GM23338 (cell line): ENCODE measurements at regions not wholly inside any gene's neighbourhood (a gene's known extent, or its start where the extent isn't known, plus 50 kb on each side); places are given as distances from the start of the nearest gene placed in this dataset.

Experiments used
- ATAC-seq: fragments of 200-7000 bp; cut with Tn5 transposase; 3 replicates; pipeline ENCODE4 v1.9.1; 2020
- DNase-seq: peaks from one replicate; pipeline ENCODE4 v3.0.0-alpha.2; 2015; ENCODE audit warnings: low spot score
- H2AFZ ChIP-seq: fragments of 200-600 bp; sonication (generic); 2 replicates; pipeline ENCODE4 v1.8.0; 2016; ENCODE audit warnings: antibody characterized with exemption, mild to moderate bottlenecking, moderate library complexity
- H3F3A ChIP-seq: fragments of 200-600 bp; sonication (generic); replicated peaks from 2 replicates; pipeline ENCODE4 v1.8.0; 2017; ENCODE audit warnings: antibody characterized with exemption, mixed run types, low read depth
- H3K27ac ChIP-seq: fragments of 200-600 bp; sonication (generic); 2 replicates; pipeline ENCODE4 v1.6.1; 2016; ENCODE audit warnings: low read depth
- H3K27me3 ChIP-seq: fragments of 200-600 bp; sonication (generic); 2 replicates; pipeline ENCODE4 v1.8.0; 2016; ENCODE audit warnings: mild to moderate bottlenecking, mixed run types, moderate library complexity; ENCODE audit not compliant: insufficient read depth
- H3K36me3 ChIP-seq: fragments of 200-600 bp; sonication (generic); 2 replicates; pipeline ENCODE4 v1.8.0; 2016; ENCODE audit warnings: mild to moderate bottlenecking; ENCODE audit not compliant: insufficient read depth
- H3K4me1 ChIP-seq: fragments of 200-600 bp; sonication (generic); 2 replicates; pipeline ENCODE4 v1.8.0; 2016; ENCODE audit warnings: mild to moderate bottlenecking, moderate library complexity; ENCODE audit not compliant: insufficient read depth
- H3K4me2 ChIP-seq: fragments of 200-600 bp; sonication (generic); 2 replicates; pipeline ENCODE4 v1.7.1; 2017; ENCODE audit warnings: mixed run types
- H3K4me3 ChIP-seq: fragments of 200-600 bp; sonication (generic); 2 replicates; pipeline ENCODE4 v1.6.1; 2016; ENCODE audit warnings: mixed run types
- H3K79me2 ChIP-seq: fragments of 200-600 bp; sonication (generic); replicated peaks from 2 replicates; pipeline ENCODE4 v1.8.0; 2017; ENCODE audit warnings: mild to moderate bottlenecking; ENCODE audit not compliant: insufficient read depth
- H3K9me2 ChIP-seq: fragments of 200-600 bp; sonication (generic); 2 replicates; pipeline ENCODE4 v1.8.0; 2017; ENCODE audit not compliant: insufficient read depth
- H4K20me1 ChIP-seq: fragments of 200-600 bp; sonication (generic); replicated peaks from 2 replicates; pipeline ENCODE4 v1.8.0; 2017; ENCODE audit warnings: mild to moderate bottlenecking; ENCODE audit not compliant: insufficient read depth
- H3K27ac Mint-ChIP-seq: 2 replicates; pipeline ENCODE4 v1.8.0; 2020; ENCODE audit warnings: inconsistent platforms, mild to moderate bottlenecking, moderate library complexity, mixed read lengths
- H3K27me3 Mint-ChIP-seq: 3 replicates; pipeline ENCODE4 v1.8.0; 2022; ENCODE audit warnings: low read depth, mild to moderate bottlenecking, moderate library complexity, mixed read lengths, inconsistent platforms; ENCODE audit not compliant: insufficient read depth, poor library complexity
- H3K36me3 Mint-ChIP-seq: 3 replicates; pipeline ENCODE4 v1.8.0; 2021; ENCODE audit warnings: low read depth, mild to moderate bottlenecking, inconsistent platforms, moderate library complexity, mixed read lengths
- H3K4me1 Mint-ChIP-seq: 3 replicates; pipeline ENCODE4 v1.8.0; 2020; ENCODE audit warnings: mild to moderate bottlenecking, inconsistent platforms, mixed read lengths
- H3K4me3 Mint-ChIP-seq: 3 replicates; pipeline ENCODE4 v1.8.0; 2021; ENCODE audit warnings: moderate library complexity, mild to moderate bottlenecking, inconsistent platforms, mixed read lengths
- H3K9me3 Mint-ChIP-seq: 3 replicates; pipeline ENCODE4 v1.8.0; 2020; ENCODE audit warnings: moderate library complexity, mild to moderate bottlenecking, inconsistent platforms, mixed read lengths
- CTCF ChIP-seq, 2 experiments: fragments of 200-600 bp in 1 of 2; sonication (generic) in 1 of 2; conservative IDR thresholded peaks; 2 replicates each; pipeline versions ENCODE4 v1.5.1 to v1.6.1; 2016 to 2017; ENCODE audit warnings: antibody characterized with exemption in 2 of 2, low read depth in 2 of 2, mild to moderate bottlenecking in 2 of 2, moderate library complexity in 1 of 2
- ETS1 ChIP-seq: IDR thresholded peaks from 2 replicates; pipeline ENCODE4 v1.6.1; 2016; ENCODE audit warnings: antibody characterized with exemption
- EZH2 ChIP-seq: fragments of 200-600 bp; sonication (generic); IDR thresholded peaks from one replicate; pipeline ENCODE4 v1.8.0; 2017; ENCODE audit warnings: antibody characterized with exemption, mild to moderate bottlenecking, low read depth; ENCODE audit not compliant: unreplicated experiment
- NANOG ChIP-seq: IDR thresholded peaks from 2 replicates; pipeline ENCODE4 v1.6.1; 2016; ENCODE audit warnings: antibody characterized with exemption, borderline replicate concordance
- POLR2AphosphoS5 ChIP-seq: IDR thresholded peaks from 2 replicates; pipeline ENCODE4 v1.6.1; 2016; ENCODE audit warnings: antibody characterized with exemption, low read depth
- REST ChIP-seq: IDR thresholded peaks from one replicate; pipeline ENCODE4 v1.6.1; 2018; ENCODE audit warnings: antibody characterized with exemption; ENCODE audit not compliant: unreplicated experiment
- ZNF114 ChIP-seq: fragments of 250-450 bp; sonication (Bioruptor Pico); IDR thresholded peaks from 2 replicates; pipeline ENCODE4 v1.5.0; 2020; ENCODE audit warnings: mild to moderate bottlenecking, moderate library complexity
- ZNF331 ChIP-seq: fragments of 250-450 bp; sonication (Bioruptor Pico); IDR thresholded peaks from 2 replicates; pipeline ENCODE4 v1.5.0; 2020; ENCODE audit warnings: low read depth, mild to moderate bottlenecking, moderate library complexity

GRCh38 chrX:39117101-39117500 is 315.8 kb downstream of the MID1IP1 start (continued):
- TF ChIP-seq ZNF114 (CRISPR knock-in tag) (no peak), ETS1 (no peak), NANOG (no peak), EZH2 (no peak)

GRCh38 chrX:39121903-39122302 is 320.6 kb downstream of the MID1IP1 start:
- Histone ChIP-seq H2AFZ (no peak overlapping the region), H3F3A (no peaks in the 10 kb centered on the region), H3K79me2 (no peaks in the 10 kb centered on the region), H3K9me2 (no peaks in the 10 kb centered on the region), H3K4me1 (no peaks in the 10 kb centered on the region), H3K4me2 (no peak overlapping the region), H3K27me3 (no peaks in the 10 kb centered on the region), H4K20me1 (no peaks in the 10 kb centered on the region), H3K4me3 (no peak overlapping the region), H3K36me3 (no peaks in the 10 kb centered on the region), H3K27ac (no peak overlapping the region)
- ATAC-seq (no peak), DNase-seq (no peak)
- Mint-ChIP-seq H3K4me1 (no peaks in the 10 kb centered on the region; the same call in 2 of the 3 replicates), H3K27ac (no peak overlapping the region), H3K27me3 (no peaks in the 10 kb centered on the region), H3K4me3 (no peak overlapping the region), H3K9me3 (peaks cover 3% of the 10 kb centered on the region; the same call in 1 of the 3 replicates), H3K36me3 (no peaks in the 10 kb centered on the region)
- TF ChIP-seq REST = no peak

- no peak overlapping the region for H3K4me2 ChIP-seq
- no peaks in the 10 kb centered on the region for H3K36me3 ChIP-seq
- no peak for ATAC-seq
- no peak overlapping the region for H2AFZ ChIP-seq
- Mint-ChIP-seq H3K9me3 (no peaks in the 10 kb centered on the region), H3K4me1 (peaks cover 2% of the 10 kb centered on the region; the same call in 2 of the 3 replicates), H3K4me3 (no peak overlapping the region), H3K27ac (no peak overlapping the region), H3K27me3 (no peaks in the 10 kb centered on the region), H3K36me3 (no peaks in the 10 kb centered on the region)
- H3K27ac ChIP-seq = no peak overlapping the region
- DNase-seq = no peak
- H3K9me2 ChIP-seq = no peaks in the 10 kb centered on the region
- no peaks in the 10 kb centered on the region for H3F3A ChIP-seq
- H3K4me3 ChIP-seq = no peak overlapping the region
- H3K27me3 ChIP-seq = no peaks in the 10 kb centered on the region
- no peaks in the 10 kb centered on the region for H3K79me2 ChIP-seq
- no peaks in the 10 kb centered on the region for H3K4me1 ChIP-seq
- no peaks in the 10 kb centered on the region for H4K20me1 ChIP-seq
- TF ChIP-seq NANOG = no peak
- no peak for TF ChIP-seq CTCF (conservative IDR thresholded peaks at IDR 0.05; ENCODE audit: low read depth in 2 of 2)
- no peak for TF ChIP-seq REST
- no peak for TF ChIP-seq POLR2AphosphoS5
- no peak for TF ChIP-seq ZNF331 (CRISPR knock-in tag)
Measured at GRCh38 chrX:39125834-39126233, 324.6 kb downstream of the MID1IP1 start.
